H1 (cell line): ENCODE measurements at regions not wholly inside any gene's neighbourhood (a gene's known extent, or its start where the extent isn't known, plus 50 kb on each side); places are given as distances from the start of the nearest gene placed in this dataset.

ENCODE experiments used
- CTCF ChIP-seq, 3 experiments: IDR thresholded peaks; 1 replicate in 2 of 3; 2 replicates in 1 of 3; pipeline versions ENCODE4 v1.5.1 to v1.6.1; 2011; ENCODE audit warnings: low read length in 3 of 3, mild to moderate bottlenecking in 3 of 3, inconsistent platforms in 2 of 3, low read depth in 1 of 3, moderate library complexity in 1 of 3; ENCODE audit not compliant: insufficient read depth in 1 of 3; ENCODE audit errors: control extremely low read depth in 1 of 3
- E2F6 ChIP-seq: IDR thresholded peaks from 2 replicates; pipeline ENCODE4 v1.6.1; 2012; ENCODE audit warnings: inconsistent platforms
- EGR1 ChIP-seq: IDR thresholded peaks from 2 replicates; pipeline ENCODE4 v1.6.1; 2011; ENCODE audit warnings: low read depth, low read length, borderline replicate concordance
- EP300 ChIP-seq, 2 experiments: IDR thresholded peaks; 1 replicate in 1 of 2; 2 replicates in 1 of 2; pipeline ENCODE4 v1.6.1; 2011 to 2012; ENCODE audit warnings: low read depth in 2 of 2, low read length in 2 of 2, mild to moderate bottlenecking in 2 of 2, borderline replicate concordance in 1 of 2, inconsistent platforms in 1 of 2, moderate library complexity in 1 of 2
- FOSL1 ChIP-seq: IDR thresholded peaks from 2 replicates; pipeline ENCODE4 v1.6.1; 2011; ENCODE audit warnings: mild to moderate bottlenecking, low read depth, low read length, moderate library complexity; ENCODE audit not compliant: insufficient read depth
- JUN ChIP-seq: IDR thresholded peaks from 2 replicates; pipeline ENCODE4 v1.6.1; 2011; ENCODE audit warnings: low read depth, mild to moderate bottlenecking, improper control_type of control experiment, low read length
- MAFK ChIP-seq: IDR thresholded peaks from 2 replicates; pipeline ENCODE4 v1.6.1; 2012; ENCODE audit warnings: low read depth, mild to moderate bottlenecking, improper control_type of control experiment, low read length
- NRF1 ChIP-seq: IDR thresholded peaks from 2 replicates; pipeline ENCODE4 v1.6.1; 2011; ENCODE audit warnings: mild to moderate bottlenecking, low read depth, low read length, improper control_type of control experiment
- RNF2 ChIP-seq: fragments of 200-900, 300-1000 bp; sonication (generic); IDR thresholded peaks from 2 replicates; pipeline ENCODE4 v1.7.1; 2016; ENCODE audit warnings: borderline replicate concordance, low read depth, mild to moderate bottlenecking, antibody characterized with exemption, low read length; ENCODE audit not compliant: poor library complexity, severe bottlenecking; ENCODE audit errors: missing control alignments
- SP1 ChIP-seq: IDR thresholded peaks from 2 replicates; pipeline ENCODE4 v1.6.1; 2011; ENCODE audit warnings: low read depth, low read length

- TF ChIP-seq SP1 (no peak), CTCF (IDR thresholded peaks at IDR 0.05; ENCODE audit: control extremely low read depth in 1 of 3, insufficient read depth in 1 of 3, low read depth in 1 of 3, low read length in 3 of 3) (no peak), EGR1 (no peak), MAFK (no peak), NRF1 (no peak), JUN (no peak), EP300 (IDR thresholded peaks at IDR 0.05; ENCODE audit: borderline replicate concordance in 1 of 2, low read depth in 2 of 2, low read length in 2 of 2) (no peak), E2F6 (no peak), FOSL1 (no peak), RNF2 (no peak)
These were observed 289.1 kb upstream of the KLF4 start for GRCh38 chr9:107778661-107779060.
